ENCODE measurements at regions not wholly inside any gene's neighbourhood (a gene's known extent, or its start where the extent isn't known, plus 50 kb on each side); places are given as distances from the start of the nearest gene placed in this dataset.

DNA sequence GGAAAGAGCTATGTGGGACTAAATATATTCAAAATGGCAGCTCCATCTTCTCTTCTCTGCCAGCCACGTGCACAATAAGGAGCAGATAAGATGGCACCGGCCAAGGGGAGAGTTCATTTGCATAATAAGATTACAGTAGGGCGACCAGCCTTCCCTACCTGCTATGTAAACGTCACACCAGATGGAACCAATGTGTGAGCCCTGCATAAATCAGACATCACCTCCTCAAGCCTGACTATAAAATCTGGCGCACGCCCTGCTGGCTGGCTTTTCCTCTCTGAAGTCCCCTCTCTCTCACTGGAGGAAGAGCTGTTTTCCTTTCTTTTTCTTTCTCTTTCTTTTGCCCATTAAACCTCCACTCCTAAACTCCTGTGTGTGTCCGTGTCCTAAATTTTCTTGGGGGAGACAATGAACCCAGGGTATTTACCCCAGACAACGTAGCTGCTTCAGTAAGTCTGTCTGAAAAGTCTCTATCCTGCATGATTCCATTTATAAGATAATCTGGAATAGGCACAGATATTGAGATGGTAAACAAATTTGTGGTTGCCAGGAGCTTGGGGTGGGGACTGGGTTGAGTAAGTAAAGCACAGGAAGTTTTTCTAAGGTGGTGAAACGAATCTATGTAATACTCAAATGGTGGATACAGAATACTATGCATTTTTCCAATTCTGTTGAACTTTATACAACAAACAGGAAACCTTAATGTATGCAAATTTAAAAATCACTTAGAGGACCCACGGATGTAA is 670.0 kb upstream of the KIRREL3 start (continued):
- TF ChIP-seq, protein P1, sequence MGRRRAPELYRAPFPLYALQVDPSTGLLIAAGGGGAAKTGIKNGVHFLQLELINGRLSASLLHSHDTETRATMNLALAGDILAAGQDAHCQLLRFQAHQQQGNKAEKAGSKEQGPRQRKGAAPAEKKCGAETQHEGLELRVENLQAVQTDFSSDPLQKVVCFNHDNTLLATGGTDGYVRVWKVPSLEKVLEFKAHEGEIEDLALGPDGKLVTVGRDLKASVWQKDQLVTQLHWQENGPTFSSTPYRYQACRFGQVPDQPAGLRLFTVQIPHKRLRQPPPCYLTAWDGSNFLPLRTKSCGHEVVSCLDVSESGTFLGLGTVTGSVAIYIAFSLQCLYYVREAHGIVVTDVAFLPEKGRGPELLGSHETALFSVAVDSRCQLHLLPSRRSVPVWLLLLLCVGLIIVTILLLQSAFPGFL (CRISPR knock-in tag; IDR thresholded peaks at IDR 0.05; ENCODE audit: borderline replicate concordance): no peak
- TF ChIP-seq TEAD1 (CRISPR knock-in tag; IDR thresholded peaks at IDR 0.05) (no peak), GTF2I (CRISPR knock-in tag; conservative IDR thresholded peaks at IDR 0.05) (no peak)
- TF ChIP-seq, protein P2, sequence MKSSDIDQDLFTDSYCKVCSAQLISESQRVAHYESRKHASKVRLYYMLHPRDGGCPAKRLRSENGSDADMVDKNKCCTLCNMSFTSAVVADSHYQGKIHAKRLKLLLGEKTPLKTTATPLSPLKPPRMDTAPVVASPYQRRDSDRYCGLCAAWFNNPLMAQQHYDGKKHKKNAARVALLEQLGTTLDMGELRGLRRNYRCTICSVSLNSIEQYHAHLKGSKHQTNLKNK (CRISPR knock-in tag; IDR thresholded peaks at IDR 0.05): no peak

DNA sequence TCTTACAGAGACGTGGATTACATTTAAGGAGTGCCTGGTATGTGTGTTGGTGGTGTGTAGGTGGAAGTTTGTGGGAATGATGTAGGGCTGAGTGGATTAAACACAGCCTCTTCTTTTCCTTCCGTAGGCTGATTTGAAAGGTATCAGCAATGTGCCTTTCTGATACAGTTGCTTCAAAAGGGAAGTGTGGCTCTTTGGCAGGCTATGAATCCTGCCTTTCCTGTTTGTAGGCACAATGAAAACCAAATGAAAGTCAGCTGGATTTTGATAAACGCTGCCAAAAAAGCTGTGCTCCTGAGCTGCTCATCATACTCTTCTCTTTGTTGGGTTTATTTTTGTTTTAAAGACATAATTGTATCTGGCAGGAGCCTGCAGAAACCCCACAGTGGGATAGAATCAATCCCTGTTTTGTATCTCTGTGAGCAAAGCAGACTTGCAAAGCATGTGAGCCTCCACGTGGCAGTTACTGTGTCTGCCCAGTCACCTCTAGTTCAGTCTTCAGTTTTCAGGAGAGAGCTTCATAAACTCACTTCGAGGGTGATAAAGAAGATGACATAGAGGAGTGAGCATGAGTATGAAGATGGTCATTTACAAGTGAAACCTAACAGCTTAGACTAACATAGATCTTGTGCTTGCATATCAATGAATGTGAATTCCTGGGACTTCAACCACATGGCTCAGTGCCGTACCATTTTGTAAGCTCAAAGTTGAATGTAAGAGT is 655.7 kb upstream of the KIRREL3 start:
- ChIA-PET POLR2A (no interaction called here), CTCF (interaction anchor here (0.8 kb wide), 1 partner anchor 186 kb away, joined by 3 read pairs; no protein-coding TSS in a partner anchor)
- Mint-ChIP-seq H3K27ac (no peak overlapping the region; the same call in none of the 2 replicates), H3K36me3 (peaks cover 8% of the 10 kb centered on the region), H3K4me1 (peaks cover 8% of the 10 kb centered on the region), H3K9me3 (peaks cover 12% of the 10 kb centered on the region), H3K27me3 (ENCODE audit: low read depth) (peaks cover 13% of the 10 kb centered on the region; the same call in 1 of the 2 replicates), H3K4me3 (no peak overlapping the region)
- ATAC-seq: peak; percentile 44
- no peak for DNase-seq (ENCODE audit: low spot score)
- TF ChIP-seq, protein P3, sequence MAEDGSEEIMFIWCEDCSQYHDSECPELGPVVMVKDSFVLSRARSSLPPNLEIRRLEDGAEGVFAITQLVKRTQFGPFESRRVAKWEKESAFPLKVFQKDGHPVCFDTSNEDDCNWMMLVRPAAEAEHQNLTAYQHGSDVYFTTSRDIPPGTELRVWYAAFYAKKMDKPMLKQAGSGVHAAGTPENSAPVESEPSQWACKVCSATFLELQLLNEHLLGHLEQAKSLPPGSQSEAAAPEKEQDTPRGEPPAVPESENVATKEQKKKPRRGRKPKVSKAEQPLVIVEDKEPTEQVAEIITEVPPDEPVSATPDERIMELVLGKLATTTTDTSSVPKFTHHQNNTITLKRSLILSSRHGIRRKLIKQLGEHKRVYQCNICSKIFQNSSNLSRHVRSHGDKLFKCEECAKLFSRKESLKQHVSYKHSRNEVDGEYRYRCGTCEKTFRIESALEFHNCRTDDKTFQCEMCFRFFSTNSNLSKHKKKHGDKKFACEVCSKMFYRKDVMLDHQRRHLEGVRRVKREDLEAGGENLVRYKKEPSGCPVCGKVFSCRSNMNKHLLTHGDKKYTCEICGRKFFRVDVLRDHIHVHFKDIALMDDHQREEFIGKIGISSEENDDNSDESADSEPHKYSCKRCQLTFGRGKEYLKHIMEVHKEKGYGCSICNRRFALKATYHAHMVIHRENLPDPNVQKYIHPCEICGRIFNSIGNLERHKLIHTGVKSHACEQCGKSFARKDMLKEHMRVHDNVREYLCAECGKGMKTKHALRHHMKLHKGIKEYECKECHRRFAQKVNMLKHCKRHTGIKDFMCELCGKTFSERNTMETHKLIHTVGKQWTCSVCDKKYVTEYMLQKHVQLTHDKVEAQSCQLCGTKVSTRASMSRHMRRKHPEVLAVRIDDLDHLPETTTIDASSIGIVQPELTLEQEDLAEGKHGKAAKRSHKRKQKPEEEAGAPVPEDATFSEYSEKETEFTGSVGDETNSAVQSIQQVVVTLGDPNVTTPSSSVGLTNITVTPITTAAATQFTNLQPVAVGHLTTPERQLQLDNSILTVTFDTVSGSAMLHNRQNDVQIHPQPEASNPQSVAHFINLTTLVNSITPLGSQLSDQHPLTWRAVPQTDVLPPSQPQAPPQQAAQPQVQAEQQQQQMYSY (CRISPR knock-in tag; IDR thresholded peaks at IDR 0.05): no peak
- TF ChIP-seq HMGA2 (CRISPR knock-in tag; IDR thresholded peaks at IDR 0.05): no peak
- TF ChIP-seq, protein P4, sequence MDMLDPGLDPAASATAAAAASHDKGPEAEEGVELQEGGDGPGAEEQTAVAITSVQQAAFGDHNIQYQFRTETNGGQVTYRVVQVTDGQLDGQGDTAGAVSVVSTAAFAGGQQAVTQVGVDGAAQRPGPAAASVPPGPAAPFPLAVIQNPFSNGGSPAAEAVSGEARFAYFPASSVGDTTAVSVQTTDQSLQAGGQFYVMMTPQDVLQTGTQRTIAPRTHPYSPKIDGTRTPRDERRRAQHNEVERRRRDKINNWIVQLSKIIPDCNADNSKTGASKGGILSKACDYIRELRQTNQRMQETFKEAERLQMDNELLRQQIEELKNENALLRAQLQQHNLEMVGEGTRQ (CRISPR knock-in tag; IDR thresholded peaks at IDR 0.05): no peak
- TF ChIP-seq, protein P5, sequence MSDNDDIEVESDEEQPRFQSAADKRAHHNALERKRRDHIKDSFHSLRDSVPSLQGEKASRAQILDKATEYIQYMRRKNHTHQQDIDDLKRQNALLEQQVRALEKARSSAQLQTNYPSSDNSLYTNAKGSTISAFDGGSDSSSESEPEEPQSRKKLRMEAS (CRISPR knock-in tag; IDR thresholded peaks at IDR 0.05): peak; percentile 81
- TF ChIP-seq ZNF232 (CRISPR knock-in tag; IDR thresholded peaks at IDR 0.05): 0 out of 2 replicates have a peak, but pooled peaks have one; percentile 25
- no peak for TF ChIP-seq ZNF317 (CRISPR knock-in tag; IDR thresholded peaks at IDR 0.05; ENCODE audit: borderline replicate concordance, low read depth)
- TF ChIP-seq, protein P6, sequence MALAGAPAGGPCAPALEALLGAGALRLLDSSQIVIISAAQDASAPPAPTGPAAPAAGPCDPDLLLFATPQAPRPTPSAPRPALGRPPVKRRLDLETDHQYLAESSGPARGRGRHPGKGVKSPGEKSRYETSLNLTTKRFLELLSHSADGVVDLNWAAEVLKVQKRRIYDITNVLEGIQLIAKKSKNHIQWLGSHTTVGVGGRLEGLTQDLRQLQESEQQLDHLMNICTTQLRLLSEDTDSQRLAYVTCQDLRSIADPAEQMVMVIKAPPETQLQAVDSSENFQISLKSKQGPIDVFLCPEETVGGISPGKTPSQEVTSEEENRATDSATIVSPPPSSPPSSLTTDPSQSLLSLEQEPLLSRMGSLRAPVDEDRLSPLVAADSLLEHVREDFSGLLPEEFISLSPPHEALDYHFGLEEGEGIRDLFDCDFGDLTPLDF (CRISPR knock-in tag; IDR thresholded peaks at IDR 0.05): no peak
- TF ChIP-seq PRRX2 (CRISPR knock-in tag; IDR thresholded peaks at IDR 0.05): no peak
- no peak for TF ChIP-seq ZNF138 (CRISPR knock-in tag; conservative IDR thresholded peaks at IDR 0.05)
- no peak for TF ChIP-seq ZNF263 (CRISPR knock-in tag; IDR thresholded peaks at IDR 0.05; ENCODE audit: low read depth)
- TF ChIP-seq, protein P7, sequence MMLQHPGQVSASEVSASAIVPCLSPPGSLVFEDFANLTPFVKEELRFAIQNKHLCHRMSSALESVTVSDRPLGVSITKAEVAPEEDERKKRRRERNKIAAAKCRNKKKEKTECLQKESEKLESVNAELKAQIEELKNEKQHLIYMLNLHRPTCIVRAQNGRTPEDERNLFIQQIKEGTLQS (CRISPR knock-in tag; conservative IDR thresholded peaks at IDR 0.05): no peak
- TF ChIP-seq, protein P8, sequence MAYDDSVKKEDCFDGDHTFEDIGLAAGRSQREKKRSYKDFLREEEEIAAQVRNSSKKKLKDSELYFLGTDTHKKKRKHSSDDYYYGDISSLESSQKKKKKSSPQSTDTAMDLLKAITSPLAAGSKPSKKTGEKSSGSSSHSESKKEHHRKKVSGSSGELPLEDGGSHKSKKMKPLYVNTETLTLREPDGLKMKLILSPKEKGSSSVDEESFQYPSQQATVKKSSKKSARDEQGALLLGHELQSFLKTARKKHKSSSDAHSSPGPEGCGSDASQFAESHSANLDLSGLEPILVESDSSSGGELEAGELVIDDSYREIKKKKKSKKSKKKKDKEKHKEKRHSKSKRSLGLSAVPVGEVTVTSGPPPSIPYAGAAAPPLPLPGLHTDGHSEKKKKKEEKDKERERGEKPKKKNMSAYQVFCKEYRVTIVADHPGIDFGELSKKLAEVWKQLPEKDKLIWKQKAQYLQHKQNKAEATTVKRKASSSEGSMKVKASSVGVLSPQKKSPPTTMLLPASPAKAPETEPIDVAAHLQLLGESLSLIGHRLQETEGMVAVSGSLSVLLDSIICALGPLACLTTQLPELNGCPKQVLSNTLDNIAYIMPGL (CRISPR knock-in tag; IDR thresholded peaks at IDR 0.05): no peak
- no peak for TF ChIP-seq SP1 (CRISPR knock-in tag; conservative IDR thresholded peaks at IDR 0.05)
- TF ChIP-seq, protein P9, sequence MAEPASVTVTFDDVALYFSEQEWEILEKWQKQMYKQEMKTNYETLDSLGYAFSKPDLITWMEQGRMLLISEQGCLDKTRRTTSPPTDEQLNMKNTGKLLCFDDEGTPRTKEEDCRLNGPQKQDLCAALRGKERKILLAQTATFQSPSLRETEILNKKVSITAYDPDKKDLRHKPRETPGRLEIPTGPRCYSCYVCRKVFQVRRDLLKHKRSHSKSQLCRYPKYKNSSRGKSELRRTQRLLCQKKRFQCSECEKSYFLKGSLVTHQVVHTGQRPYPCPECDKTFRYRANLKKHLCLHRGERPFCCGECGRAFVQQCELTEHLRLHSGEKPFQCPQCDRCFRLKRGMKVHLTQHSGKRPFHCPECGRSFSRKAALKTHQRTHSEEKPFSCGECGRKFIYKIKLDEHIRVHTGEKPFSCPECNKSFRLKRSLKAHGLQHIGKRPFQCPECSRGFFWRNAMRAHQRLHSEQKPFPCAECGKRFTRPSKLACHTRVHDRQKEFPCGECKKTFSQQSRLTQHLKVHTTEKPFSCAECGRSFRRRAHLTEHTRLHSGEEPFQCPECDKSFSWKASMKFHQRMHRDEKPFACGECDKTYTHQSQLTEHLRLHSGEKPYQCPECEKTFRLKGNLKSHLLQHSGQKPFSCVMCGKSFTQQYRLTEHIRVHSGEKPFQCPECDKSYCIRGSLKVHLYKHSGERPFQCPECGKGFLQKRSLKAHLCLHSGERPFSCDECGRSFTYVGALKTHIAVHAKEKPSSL (CRISPR knock-in tag; conservative IDR thresholded peaks at IDR 0.05): no peak
- no peak for TF ChIP-seq ESRRA (CRISPR knock-in tag; IDR thresholded peaks at IDR 0.05; ENCODE audit: borderline replicate concordance)
- TF ChIP-seq GRHL2 (CRISPR knock-in tag; IDR thresholded peaks at IDR 0.05; ENCODE audit: insufficient replicate concordance, severe bottlenecking): no peak
- no peak for TF ChIP-seq CBFB (CRISPR knock-in tag; IDR thresholded peaks at IDR 0.05; ENCODE audit: low read depth)
- TF ChIP-seq FOXK1 (CRISPR knock-in tag; IDR thresholded peaks at IDR 0.05): no peak
- TF ChIP-seq JUN (CRISPR knock-in tag; IDR thresholded peaks at IDR 0.05): no peak

All from WTC11 (cell line).